HUDEP-2 (cell line): ENCODE measurements at regions not wholly inside any gene's neighbourhood (a gene's known extent, or its start where the extent isn't known, plus 50 kb on each side); places are given as distances from the start of the nearest gene placed in this dataset.
"Not testable (repeated sequence)": the region's sequence is repeated elsewhere in the genome, so short reads cannot be mapped to it uniquely, and the experiment has no call there.

Source experiments
- DNase-seq, 76 experiments: peaks; one replicate each; lab custom pipeline; 2025; ENCODE audit not compliant: unreplicated experiment in 76 of 76; lab: John Stamatoyannopoulos, UW

DNA sequence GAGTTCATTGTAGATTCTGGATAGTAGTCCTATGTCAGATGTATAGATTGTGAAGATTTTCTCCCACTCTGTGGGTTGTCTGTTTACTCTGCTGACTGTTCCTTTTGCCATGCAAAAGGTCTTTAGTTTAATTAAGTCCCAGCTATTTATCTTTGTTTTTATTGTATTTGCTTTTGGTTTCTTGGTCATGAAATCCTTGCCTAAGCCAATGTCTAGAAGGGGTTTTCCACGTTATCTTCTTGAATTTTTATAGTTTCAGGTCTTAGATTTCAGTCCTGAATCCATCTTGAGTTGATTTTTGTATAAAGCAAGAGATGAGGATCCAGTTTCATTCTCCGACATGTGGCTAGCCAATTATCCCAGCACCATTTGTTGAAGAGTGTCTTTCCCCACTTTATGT is 262.1 kb upstream of the TMC3 start:
- not testable (repeated sequence) for DNase-seq

GRCh38 chr15:81633889-81634288 is 259.9 kb upstream of the TMC3 start:
- DNase-seq = no peak

- DNase-seq = no peak
Observed at GRCh38 chr15:81625896-81626295, 251.9 kb upstream of the TMC3 start.

GRCh38 chr15:81619002-81619401 is 245.0 kb upstream of the TMC3 start:
- DNase-seq = no peak

DNA sequence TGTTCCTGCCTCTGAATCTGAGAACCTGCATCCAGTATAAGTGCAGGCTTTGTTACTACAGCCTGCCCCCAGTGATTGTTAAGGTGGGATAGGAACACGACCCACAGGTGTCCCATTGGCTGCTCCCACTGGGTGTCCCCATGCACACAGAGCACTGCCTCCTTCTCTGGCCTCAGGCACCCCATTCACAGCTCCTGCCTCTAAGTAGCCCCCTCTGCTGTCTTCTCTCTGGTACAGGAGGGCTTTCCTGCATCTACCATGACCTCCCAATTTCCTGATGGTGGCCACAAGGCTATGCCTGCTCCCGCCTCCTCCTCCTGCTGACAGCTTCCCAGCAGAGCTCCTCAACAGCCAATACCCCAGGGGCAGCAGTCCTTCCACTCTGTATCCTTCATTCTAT is 238.6 kb upstream of the TMC3 start:
- DNase-seq = no peak

- no peak for DNase-seq
Observed at GRCh38 chr15:81611679-81612078, 237.7 kb upstream of the TMC3 start.

DNA sequence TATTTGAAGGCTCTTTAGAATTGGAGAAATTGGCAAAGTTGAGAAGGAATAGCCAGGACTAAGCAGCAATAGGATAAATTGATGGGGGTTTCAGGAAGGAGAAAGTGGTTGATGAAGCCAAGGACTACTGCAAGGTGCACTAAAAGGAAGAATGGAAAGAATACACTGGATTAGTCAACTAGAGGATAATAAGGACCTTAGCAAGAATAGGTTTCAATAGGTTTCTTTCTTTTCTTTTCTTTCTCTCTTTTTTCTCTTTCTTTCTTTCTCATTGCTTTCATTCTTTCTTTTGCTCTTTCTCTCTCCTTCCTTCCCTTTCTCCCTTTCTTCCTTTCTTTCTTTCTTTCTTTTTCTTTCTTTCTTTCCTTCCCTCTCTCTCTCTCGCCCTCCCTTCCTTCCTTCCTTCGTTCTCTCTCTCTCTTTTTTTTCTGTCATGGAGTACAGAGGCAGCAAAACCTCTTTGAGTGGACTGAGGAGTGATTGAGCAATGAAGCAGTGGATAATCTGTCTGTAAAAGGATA is 234.4 kb upstream of the TMC3 start:
- DNase-seq = no peak

DNA sequence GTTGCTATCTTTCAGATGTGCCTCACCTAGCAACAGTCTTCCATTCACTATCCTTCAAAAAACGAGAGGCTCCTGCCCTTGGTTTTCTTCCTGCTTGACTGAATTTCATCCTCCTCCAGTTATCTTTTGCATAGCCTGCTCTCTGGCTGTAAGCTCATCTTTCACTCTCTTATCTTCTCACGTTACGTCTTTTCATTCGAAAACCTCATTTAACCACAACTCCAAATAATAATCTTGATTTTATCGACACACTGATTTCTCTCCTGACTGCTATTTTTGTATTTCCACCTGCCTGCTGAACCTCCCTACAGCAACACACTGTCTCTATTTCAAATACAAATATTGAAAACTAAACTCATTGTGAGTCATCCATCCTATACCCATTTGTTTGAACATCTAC is 230.7 kb upstream of the TMC3 start:
- no peak for DNase-seq

- no peak for DNase-seq
Observed at GRCh38 chr15:81596159-81596865, 222.3 kb upstream of the TMC3 start.

GRCh38 chr15:81595752-81596151 is 221.7 kb upstream of the TMC3 start:
- no peak for DNase-seq

GRCh38 chr15:81589671-81590070 is 215.7 kb upstream of the TMC3 start:
- DNase-seq = no peak

- DNase-seq = peak in 11 of 76 experiments; percentile 1 to 32 (median 7)
Observed at GRCh38 chr15:81575436-81576123, 201.6 kb upstream of the TMC3 start.

DNA sequence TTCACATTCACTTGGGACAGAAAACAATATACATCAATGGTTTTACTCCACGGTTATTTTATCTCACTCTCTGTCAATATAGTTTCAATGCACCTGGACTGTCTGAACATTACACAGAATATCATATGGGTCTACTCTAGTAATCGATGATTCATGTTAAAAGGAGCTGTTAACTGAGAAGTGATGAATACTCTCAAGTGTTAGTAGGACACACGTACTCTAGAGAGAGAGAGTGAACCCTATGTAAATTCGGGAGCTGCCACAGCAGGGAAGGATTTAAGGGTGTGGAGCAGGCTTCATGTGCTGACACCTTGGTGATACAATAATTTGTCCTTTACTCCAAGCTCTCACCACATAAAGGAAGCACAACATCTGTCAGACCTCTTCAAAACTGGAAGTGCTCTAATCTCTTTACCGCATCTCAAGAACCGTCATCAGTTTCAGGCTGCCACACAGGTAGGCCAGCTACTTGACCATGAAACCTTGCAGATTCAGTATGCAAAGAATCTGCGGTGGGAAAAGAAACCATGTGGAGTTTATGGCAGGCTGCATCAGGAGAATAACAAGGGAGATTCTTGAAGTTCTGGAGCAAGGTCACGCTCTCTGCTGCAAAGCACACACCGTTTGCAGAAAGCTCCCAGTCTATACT is 199.2 kb upstream of the TMC3 start:
- DNase-seq = no peak

GRCh38 chr15:81572190-81572589 is 198.2 kb upstream of the TMC3 start:
- no peak for DNase-seq

DNA sequence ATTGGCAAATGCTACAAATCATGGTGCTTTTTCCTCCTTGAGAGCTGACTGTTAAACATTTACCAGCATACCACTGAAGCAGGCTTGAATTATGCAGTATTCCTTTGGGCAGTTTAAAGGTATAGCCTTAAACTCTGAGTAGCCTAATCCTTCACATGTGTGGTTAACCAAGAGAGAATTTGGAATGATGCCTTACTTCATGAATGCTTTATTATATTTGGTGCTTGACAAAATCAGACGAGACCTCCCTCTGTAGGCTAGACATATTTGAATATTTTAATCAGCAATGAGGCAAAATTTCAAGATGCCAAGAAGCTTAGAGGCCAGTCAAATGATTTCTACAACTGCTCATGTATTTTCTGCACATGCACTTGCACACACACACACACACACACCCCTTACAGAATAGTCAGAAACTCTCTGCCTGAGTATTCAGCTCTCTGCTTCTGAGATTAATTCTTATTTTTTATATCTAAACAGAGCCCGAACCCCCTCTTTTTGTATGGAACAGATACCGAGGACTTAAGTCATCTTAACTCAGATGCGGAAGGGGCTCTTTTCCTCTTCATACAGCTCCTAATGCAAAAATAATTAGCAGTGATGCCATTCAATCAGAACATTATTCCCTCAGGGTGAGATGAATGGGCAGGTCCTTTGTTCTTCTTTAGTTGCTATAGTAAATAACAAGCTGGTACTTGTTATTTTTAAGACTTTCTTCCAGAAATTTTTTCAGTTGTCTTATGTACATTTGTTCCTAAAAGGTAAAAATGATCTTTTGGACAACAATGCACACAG is 195.5 kb upstream of the TMC3 start:
- no peak for DNase-seq

GRCh38 chr15:81567924-81568323 is 193.9 kb upstream of the TMC3 start:
- DNase-seq = no peak

GRCh38 chr15:81562986-81563385 is 189.0 kb upstream of the TMC3 start:
- DNase-seq = no peak

DNA sequence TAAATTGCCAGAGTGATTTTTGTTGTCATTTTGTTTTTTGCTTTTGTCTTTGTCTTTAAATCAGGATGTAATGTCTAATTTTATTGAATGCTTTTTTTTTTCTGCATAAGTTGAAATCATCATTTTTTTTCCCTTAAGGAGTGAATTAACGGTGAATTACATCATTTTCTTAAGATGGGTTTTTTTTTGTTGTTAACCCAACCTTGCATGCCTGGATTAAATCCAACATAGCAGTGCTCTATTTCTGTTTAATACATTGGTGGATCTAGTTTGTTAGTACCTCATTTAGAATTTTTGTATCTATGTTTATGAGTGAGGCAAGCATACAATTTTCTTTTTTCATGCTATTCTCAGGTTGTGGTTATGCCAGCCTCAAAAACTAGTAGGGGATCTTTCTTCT is 186.4 kb upstream of the TMC3 start:
- no peak for DNase-seq

GRCh38 chr15:81558056-81558455 is 184.0 kb upstream of the TMC3 start:
- DNase-seq = no peak

DNA sequence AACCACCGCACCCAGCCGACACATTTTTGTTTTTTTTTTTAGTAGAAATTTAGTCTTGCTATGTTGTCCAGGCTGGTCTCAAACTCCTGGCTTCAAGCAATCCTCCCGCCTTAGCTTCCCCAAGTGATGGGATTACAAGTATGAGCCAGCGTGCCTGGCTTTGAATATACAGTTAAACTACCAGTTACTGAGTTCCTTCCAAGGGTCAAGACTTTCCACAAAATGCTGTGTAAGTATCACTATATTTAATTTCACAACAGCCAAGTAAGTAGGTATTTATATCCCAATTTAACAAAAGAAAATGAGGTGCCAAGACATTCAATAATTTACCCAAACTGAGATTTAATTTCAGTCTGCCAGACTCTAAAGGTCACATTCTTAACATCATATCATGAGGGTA is 181.3 kb upstream of the TMC3 start:
- no peak for DNase-seq
